ENCODE measurements at regions not wholly inside any gene's neighbourhood (a gene's known extent, or its start where the extent isn't known, plus 50 kb on each side); places are given as distances from the start of the nearest gene placed in this dataset.

- H3K27me3 ChIP-seq (ENCODE audit: insufficient read depth, low read depth, low read length): no peaks in the 10 kb centered on the region
- H3K27ac ChIP-seq (ENCODE audit: low read length): no peak overlapping the region
- H3K9me2 ChIP-seq (ENCODE audit: insufficient read depth, low read length): no peaks in the 10 kb centered on the region
- H3K4me3 ChIP-seq (ENCODE audit: low read length): no peak overlapping the region
- H3K36me3 ChIP-seq (ENCODE audit: insufficient read depth, low read length): no peaks in the 10 kb centered on the region
- TF ChIP-seq MXI1 (conservative IDR thresholded peaks at IDR 0.05; ENCODE audit: poor library complexity, severe bottlenecking) (no peak), SMC3 (conservative IDR thresholded peaks at IDR 0.05; ENCODE audit: poor library complexity) (no peak), TAF1 (IDR thresholded peaks at IDR 0.05; ENCODE audit: low read depth) (no peak), CTCF (IDR thresholded peaks at IDR 0.05; ENCODE audit: poor library complexity, severe bottlenecking) (no peak), REST (IDR thresholded peaks at IDR 0.05; ENCODE audit: borderline replicate concordance) (no peak), RAD21 (conservative IDR thresholded peaks at IDR 0.05) (no peak)
- H3F3A ChIP-seq (ENCODE audit: insufficient read depth, low read length, poor library complexity, severe bottlenecking): no peaks in the 10 kb centered on the region
- H2AFZ ChIP-seq (ENCODE audit: low read depth, low read length): no peak overlapping the region
- H3K79me2 ChIP-seq (replicated peaks; ENCODE audit: insufficient read depth, low read length): no peaks in the 10 kb centered on the region
- no peak overlapping the region for H3K9ac ChIP-seq (ENCODE audit: low read length)
- no peaks in the 10 kb centered on the region for H4K20me1 ChIP-seq (ENCODE audit: insufficient read depth)
- no peaks in the 10 kb centered on the region for H3K9me3 ChIP-seq (ENCODE audit: low read length)
- no peak overlapping the region for H3K4me2 ChIP-seq (ENCODE audit: low read length)
Measured at GRCh38 chr5:33032271-33033070, 321.4 kb downstream of the NPR3 start.

- H3K4me2 ChIP-seq (ENCODE audit: low read length): no peak overlapping the region
- no peaks in the 10 kb centered on the region for H3K79me2 ChIP-seq (replicated peaks; ENCODE audit: insufficient read depth, low read length)
- no peak overlapping the region for H2AFZ ChIP-seq (ENCODE audit: low read depth, low read length)
- no peak for TF ChIP-seq TAF1 (IDR thresholded peaks at IDR 0.05; ENCODE audit: low read depth)
- TF ChIP-seq REST (IDR thresholded peaks at IDR 0.05; ENCODE audit: borderline replicate concordance): no peak
- TF ChIP-seq RAD21 (conservative IDR thresholded peaks at IDR 0.05): no peak
- TF ChIP-seq MXI1 (conservative IDR thresholded peaks at IDR 0.05; ENCODE audit: poor library complexity, severe bottlenecking): no peak
- no peak for TF ChIP-seq POLR2AphosphoS5 (IDR thresholded peaks at IDR 0.05)
- TF ChIP-seq EZH2 (IDR thresholded peaks at IDR 0.05; ENCODE audit: borderline replicate concordance, insufficient read depth, low read length, poor library complexity, severe bottlenecking): no peak
- no peak for TF ChIP-seq EP300 (conservative IDR thresholded peaks at IDR 0.05; ENCODE audit: poor library complexity, severe bottlenecking)
- TF ChIP-seq CTCF (IDR thresholded peaks at IDR 0.05; ENCODE audit: poor library complexity, severe bottlenecking): no peak
- no peak for TF ChIP-seq SMC3 (conservative IDR thresholded peaks at IDR 0.05; ENCODE audit: poor library complexity)
- no peak overlapping the region for H3K4me3 ChIP-seq (ENCODE audit: low read length)
- H3K9me3 ChIP-seq (ENCODE audit: low read length): no peaks in the 10 kb centered on the region
- no peak overlapping the region for H3K27ac ChIP-seq (ENCODE audit: low read length)
- H3K27me3 ChIP-seq (ENCODE audit: insufficient read depth, low read depth, low read length): no peaks in the 10 kb centered on the region
- no peaks in the 10 kb centered on the region for H3K36me3 ChIP-seq (ENCODE audit: insufficient read depth, low read length)
- no peaks in the 10 kb centered on the region for H3K9me2 ChIP-seq (ENCODE audit: insufficient read depth, low read length)
- H3F3A ChIP-seq (ENCODE audit: insufficient read depth, low read length, poor library complexity, severe bottlenecking): no peaks in the 10 kb centered on the region
- no peak overlapping the region for H3K9ac ChIP-seq (ENCODE audit: low read length)
- no peaks in the 10 kb centered on the region for H4K20me1 ChIP-seq (ENCODE audit: insufficient read depth)
Measured at GRCh38 chr5:33033516-33033915, 322.4 kb downstream of the NPR3 start.

Measured in neural cell (in vitro differentiated cells).